Vagina (tissue), 2 donors: ENCODE measurements at regions not wholly inside any gene's neighbourhood (a gene's known extent, or its start where the extent isn't known, plus 50 kb on each side); places are given as distances from the start of the nearest gene placed in this dataset.

Experiments used
- DNase-seq, 2 donors: peaks; one replicate each; pipeline ENCODE4 v3.0.0-alpha.2; 2017; ENCODE audit errors: extremely low spot score in 2 of 2
- H3K27ac ChIP-seq: fragments of 200-600 bp; sonication (generic); one replicate; pipeline ENCODE4 v1.5.1; 2019
- H3K27me3 ChIP-seq: fragments of 200-600 bp; sonication (generic); one replicate; pipeline ENCODE4 v1.5.1; 2019
- H3K36me3 ChIP-seq, 2 donors: fragments of 200-600 bp; sonication (generic); one replicate each; pipeline ENCODE4 v1.5.1; 2017 to 2019
- H3K4me1 ChIP-seq: fragments of 200-600 bp; sonication (generic); one replicate; pipeline ENCODE4 v1.5.1; 2019
- H3K4me3 ChIP-seq, 2 donors: fragments of 200-600 bp; sonication (generic); 1 replicate in 1 of 2; 2 replicates in 1 of 2; pipeline ENCODE4 v1.5.1; 2016 to 2019
- H3K9me3 ChIP-seq: fragments of 200-600 bp; sonication (generic); one replicate; pipeline ENCODE4 v1.5.1; 2019
- CTCF ChIP-seq, 3 experiments: fragments of 450-650 bp in 2 of 3; fragments of 200-600 bp in 1 of 3; sonication (generic) in 1 of 3; IDR thresholded peaks; one replicate each; pipeline ENCODE4 v1.5.1; 2017 to 2019; ENCODE audit warnings: antibody characterized with exemption in 3 of 3, mild to moderate bottlenecking in 2 of 3, moderate library complexity in 2 of 3
- POLR2A ChIP-seq, 2 donors: fragments of 450-650 bp; IDR thresholded peaks; one replicate each; pipeline ENCODE4 v1.6.1; 2017; ENCODE audit warnings: antibody characterized with exemption in 2 of 2, mild to moderate bottlenecking in 2 of 2, moderate library complexity in 2 of 2
- POLR2AphosphoS5 ChIP-seq, 2 donors: sonication (generic); formaldehyde crosslinking; IDR thresholded peaks; one replicate each; pipeline ENCODE4 v1.9.0; 2017; ENCODE audit warnings: antibody characterized with exemption in 2 of 2, mild to moderate bottlenecking in 2 of 2, low read depth in 1 of 2; ENCODE audit not compliant: insufficient read depth in 1 of 2
- intact Hi-C: fragments of 100-400 bp; cut with DNase I; formaldehyde crosslinking; loops from one replicate; pipeline ENCODE4 v1.15.1; 2023

- H3K9me3 ChIP-seq: no peaks in the 10 kb centered on the region
- no peaks in the 10 kb centered on the region for H3K4me1 ChIP-seq
- no peaks in the 10 kb centered on the region for H3K36me3 ChIP-seq
- no peak for DNase-seq
- no peak overlapping the region for H3K4me3 ChIP-seq
- H3K27me3 ChIP-seq: no peaks in the 10 kb centered on the region
- TF ChIP-seq POLR2A (IDR thresholded peaks at IDR 0.05) (no peak), CTCF (IDR thresholded peaks at IDR 0.05) (no peak), POLR2AphosphoS5 (IDR thresholded peaks at IDR 0.05; ENCODE audit: insufficient read depth in 1 of 2, low read depth in 1 of 2) (no peak)
- no peak overlapping the region for H3K27ac ChIP-seq
- intact Hi-C loops: no loop called here
Measured at GRCh38 chr13:107330484-107330883, 762.5 kb upstream of the ARGLU1 start.

GRCh38 chr13:107329991-107330390 lies 762.1 kb upstream of the ARGLU1 start:
- no peaks in the 10 kb centered on the region for H3K4me1 ChIP-seq
- H3K27ac ChIP-seq: no peak overlapping the region
- no peak overlapping the region for H3K4me3 ChIP-seq
- no peak for TF ChIP-seq POLR2A (IDR thresholded peaks at IDR 0.05)
- TF ChIP-seq CTCF (IDR thresholded peaks at IDR 0.05): no peak
- TF ChIP-seq POLR2AphosphoS5 (IDR thresholded peaks at IDR 0.05; ENCODE audit: insufficient read depth in 1 of 2, low read depth in 1 of 2): no peak
- H3K36me3 ChIP-seq: no peaks in the 10 kb centered on the region
- no peaks in the 10 kb centered on the region for H3K27me3 ChIP-seq
- no peak for DNase-seq
- no peaks in the 10 kb centered on the region for H3K9me3 ChIP-seq
- intact Hi-C loops: no loop called here

GRCh38 chr13:107324416-107325204 lies 756.7 kb upstream of the ARGLU1 start:
- no peak overlapping the region for H3K4me3 ChIP-seq
- H3K9me3 ChIP-seq: no peaks in the 10 kb centered on the region
- no peaks in the 10 kb centered on the region for H3K4me1 ChIP-seq
- TF ChIP-seq POLR2AphosphoS5 (IDR thresholded peaks at IDR 0.05; ENCODE audit: insufficient read depth in 1 of 2, low read depth in 1 of 2): no peak
- H3K36me3 ChIP-seq: no peaks in the 10 kb centered on the region
- intact Hi-C loops: no loop called here
- H3K27ac ChIP-seq: no peak overlapping the region
- no peak for DNase-seq
- H3K27me3 ChIP-seq: no peaks in the 10 kb centered on the region

GRCh38 chr13:107322228-107322627 lies 754.3 kb upstream of the ARGLU1 start:
- no peak overlapping the region for H3K4me3 ChIP-seq
- intact Hi-C loops: no loop called here

GRCh38 chr13:107305178-107305577 lies 737.2 kb upstream of the ARGLU1 start:
- no peaks in the 10 kb centered on the region for H3K36me3 ChIP-seq
- no peaks in the 10 kb centered on the region for H3K27me3 ChIP-seq
- no peaks in the 10 kb centered on the region for H3K9me3 ChIP-seq
- H3K27ac ChIP-seq: no peak overlapping the region
- DNase-seq: no peak
- intact Hi-C loops: no loop called here
- H3K4me3 ChIP-seq: no peak overlapping the region
- TF ChIP-seq CTCF (IDR thresholded peaks at IDR 0.05) (no peak), POLR2A (IDR thresholded peaks at IDR 0.05) (no peak), POLR2AphosphoS5 (IDR thresholded peaks at IDR 0.05; ENCODE audit: insufficient read depth in 1 of 2, low read depth in 1 of 2) (no peak)
- no peaks in the 10 kb centered on the region for H3K4me1 ChIP-seq

More at GRCh38 chr13:107322228-107322627, 754.3 kb upstream of the ARGLU1 start:
- DNase-seq: no peak
- Histone ChIP-seq H3K27me3 (no peaks in the 10 kb centered on the region), H3K27ac (no peak overlapping the region), H3K9me3 (no peaks in the 10 kb centered on the region), H3K4me1 (no peaks in the 10 kb centered on the region), H3K36me3 (no peaks in the 10 kb centered on the region)
- no peak for TF ChIP-seq CTCF (IDR thresholded peaks at IDR 0.05)
- TF ChIP-seq POLR2A (IDR thresholded peaks at IDR 0.05): no peak
- no peak for TF ChIP-seq POLR2AphosphoS5 (IDR thresholded peaks at IDR 0.05; ENCODE audit: insufficient read depth in 1 of 2, low read depth in 1 of 2)
